ENCODE measurements at regions not wholly inside any gene's neighbourhood (a gene's known extent, or its start where the extent isn't known, plus 50 kb on each side); places are given as distances from the start of the nearest gene placed in this dataset.

GRCh38 chr1:62962014-62962812, 178.3 kb downstream of the ATG4C start (continued):
- no peak for TF ChIP-seq E4F1 (IDR thresholded peaks at IDR 0.05; ENCODE audit: borderline replicate concordance, partially characterized antibody)
- TF ChIP-seq IRF4 (IDR thresholded peaks at IDR 0.05; ENCODE audit: low read depth, low read length): no peak
- no peak for TF ChIP-seq CREM (IDR thresholded peaks at IDR 0.05; ENCODE audit: low read depth)
- no peak for TF ChIP-seq BCL11A (IDR thresholded peaks at IDR 0.05; ENCODE audit: low read depth, low read length)
- no peak for TF ChIP-seq RAD21 (IDR thresholded peaks at IDR 0.05; ENCODE audit: insufficient read depth, low read depth, low read length)
- TF ChIP-seq CHD1 (IDR thresholded peaks at IDR 0.05; ENCODE audit: low read depth, low read length): no peak
- no peak for TF ChIP-seq SMAD1 (IDR thresholded peaks at IDR 0.05; ENCODE audit: low read depth, partially characterized antibody)
- no peak for TF ChIP-seq REST (IDR thresholded peaks at IDR 0.05; ENCODE audit: low read depth, low read length)
- no peak for TF ChIP-seq ESRRA (IDR thresholded peaks at IDR 0.05; ENCODE audit: low read length)
- TF ChIP-seq ATF7 (IDR thresholded peaks at IDR 0.05; ENCODE audit: low read depth): no peak
- TF ChIP-seq, protein P1, sequence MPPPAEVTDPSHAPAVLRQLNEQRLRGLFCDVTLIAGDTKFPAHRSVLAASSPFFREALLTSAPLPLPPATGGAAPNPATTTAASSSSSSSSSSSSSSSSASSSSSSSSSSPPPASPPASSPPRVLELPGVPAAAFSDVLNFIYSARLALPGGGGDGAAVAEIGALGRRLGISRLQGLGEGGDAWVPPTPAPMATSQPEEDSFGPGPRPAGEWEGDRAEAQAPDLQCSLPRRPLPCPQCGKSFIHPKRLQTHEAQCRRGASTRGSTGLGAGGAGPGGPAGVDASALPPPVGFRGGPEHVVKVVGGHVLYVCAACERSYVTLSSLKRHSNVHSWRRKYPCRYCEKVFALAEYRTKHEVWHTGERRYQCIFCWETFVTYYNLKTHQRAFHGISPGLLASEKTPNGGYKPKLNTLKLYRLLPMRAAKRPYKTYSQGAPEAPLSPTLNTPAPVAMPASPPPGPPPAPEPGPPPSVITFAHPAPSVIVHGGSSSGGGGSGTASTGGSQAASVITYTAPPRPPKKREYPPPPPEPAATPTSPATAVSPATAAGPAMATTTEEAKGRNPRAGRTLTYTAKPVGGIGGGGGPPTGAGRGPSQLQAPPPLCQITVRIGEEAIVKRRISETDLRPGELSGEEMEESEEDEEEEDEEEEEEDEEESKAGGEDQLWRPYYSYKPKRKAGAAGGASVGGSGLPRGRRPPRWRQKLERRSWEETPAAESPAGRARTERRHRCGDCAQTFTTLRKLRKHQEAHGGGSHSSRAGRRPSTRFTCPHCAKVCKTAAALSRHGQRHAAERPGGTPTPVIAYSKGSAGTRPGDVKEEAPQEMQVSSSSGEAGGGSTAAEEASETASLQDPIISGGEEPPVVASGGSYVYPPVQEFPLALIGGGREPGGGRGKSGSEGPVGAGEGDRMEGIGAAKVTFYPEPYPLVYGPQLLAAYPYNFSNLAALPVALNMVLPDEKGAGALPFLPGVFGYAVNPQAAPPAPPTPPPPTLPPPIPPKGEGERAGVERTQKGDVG (CRISPR knock-in tag; IDR thresholded peaks at IDR 0.05): no peak
